ENCODE measurements at regions not wholly inside any gene's neighbourhood (a gene's known extent, or its start where the extent isn't known, plus 50 kb on each side); places are given as distances from the start of the nearest gene placed in this dataset.

DNA sequence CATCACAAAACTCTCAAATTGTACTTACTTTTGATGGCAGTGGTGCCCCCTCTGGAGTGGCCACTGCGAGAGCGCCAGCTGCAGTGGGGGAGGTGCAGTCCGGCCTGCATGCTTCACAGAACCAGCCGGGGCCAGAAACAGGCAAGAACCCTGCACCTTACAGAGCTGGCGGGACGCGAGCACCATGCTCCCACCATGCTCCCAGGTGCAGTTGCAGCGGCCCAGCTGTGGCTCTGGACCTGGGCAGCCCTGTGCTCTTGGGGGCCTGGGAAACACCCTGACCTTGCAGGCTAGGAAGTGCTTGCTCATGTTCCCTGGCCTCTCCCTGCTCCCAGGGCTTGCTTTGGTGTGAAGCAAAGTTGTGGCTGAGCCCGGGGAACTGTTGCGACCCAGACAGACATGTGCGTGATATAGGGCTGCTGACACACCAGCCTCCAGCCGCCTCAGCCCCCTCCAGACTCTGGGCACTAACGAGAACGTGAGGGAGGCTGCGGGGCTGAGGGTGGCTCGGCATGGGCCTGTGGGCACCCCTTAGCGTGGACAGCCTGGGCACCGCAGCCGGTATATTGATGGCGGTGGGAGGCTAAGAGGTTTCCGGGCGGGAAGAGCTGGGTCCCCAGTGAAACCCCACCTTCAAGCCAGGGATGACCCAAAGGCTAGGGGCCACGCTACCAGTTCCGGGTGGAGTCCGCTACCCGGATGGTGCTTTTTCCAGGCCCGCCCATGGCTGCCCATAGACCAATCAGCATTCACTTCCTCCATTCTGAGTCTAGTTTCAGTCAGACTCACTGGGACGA, 1809.9 kb upstream of the ACO1 start:
- TF ChIP-seq POLR2A (IDR thresholded peaks at IDR 0.05; ENCODE audit: control extremely low read depth in 1 of 2, low read depth in 2 of 2, low read length in 2 of 2) (no peak), ZNF274 (IDR thresholded peaks at IDR 0.05; ENCODE audit: borderline replicate concordance, extremely low read depth, low read length) (no peak), EP300 (IDR thresholded peaks at IDR 0.05; ENCODE audit: borderline replicate concordance in 1 of 2, low read depth in 2 of 2, low read length in 2 of 2) (no peak), GABPA (IDR thresholded peaks at IDR 0.05; ENCODE audit: borderline replicate concordance, insufficient read depth, low read length) (no peak), SIN3A (conservative IDR thresholded peaks at IDR 0.05 in 1 of 2, IDR thresholded peaks at IDR 0.05 in 1 of 2; ENCODE audit: low read depth in 1 of 2, low read length in 2 of 2) (no peak), KDM5A (IDR thresholded peaks at IDR 0.05; ENCODE audit: low read length) (no peak), RBBP5 (IDR thresholded peaks at IDR 0.05; ENCODE audit: borderline replicate concordance, low read depth, low read length) (no peak)
- TF ChIP-seq, protein P1, sequence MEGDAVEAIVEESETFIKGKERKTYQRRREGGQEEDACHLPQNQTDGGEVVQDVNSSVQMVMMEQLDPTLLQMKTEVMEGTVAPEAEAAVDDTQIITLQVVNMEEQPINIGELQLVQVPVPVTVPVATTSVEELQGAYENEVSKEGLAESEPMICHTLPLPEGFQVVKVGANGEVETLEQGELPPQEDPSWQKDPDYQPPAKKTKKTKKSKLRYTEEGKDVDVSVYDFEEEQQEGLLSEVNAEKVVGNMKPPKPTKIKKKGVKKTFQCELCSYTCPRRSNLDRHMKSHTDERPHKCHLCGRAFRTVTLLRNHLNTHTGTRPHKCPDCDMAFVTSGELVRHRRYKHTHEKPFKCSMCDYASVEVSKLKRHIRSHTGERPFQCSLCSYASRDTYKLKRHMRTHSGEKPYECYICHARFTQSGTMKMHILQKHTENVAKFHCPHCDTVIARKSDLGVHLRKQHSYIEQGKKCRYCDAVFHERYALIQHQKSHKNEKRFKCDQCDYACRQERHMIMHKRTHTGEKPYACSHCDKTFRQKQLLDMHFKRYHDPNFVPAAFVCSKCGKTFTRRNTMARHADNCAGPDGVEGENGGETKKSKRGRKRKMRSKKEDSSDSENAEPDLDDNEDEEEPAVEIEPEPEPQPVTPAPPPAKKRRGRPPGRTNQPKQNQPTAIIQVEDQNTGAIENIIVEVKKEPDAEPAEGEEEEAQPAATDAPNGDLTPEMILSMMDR (IDR thresholded peaks at IDR 0.05; ENCODE audit: control extremely low read depth in 1 of 3, insufficient read depth in 1 of 3, low read depth in 1 of 3, low read length in 3 of 3) = no peak
